ENCODE measurements at regions not wholly inside any gene's neighbourhood (a gene's known extent, or its start where the extent isn't known, plus 50 kb on each side); places are given as distances from the start of the nearest gene placed in this dataset.

GRCh38 chr6:118761645-118762044, 110.3 kb upstream of the CEP85L start:
- ATAC-seq (replicated peaks) (no peak), DNase-seq (no peak)
- no peaks in the 10 kb centered on the region for H3K4me1 Mint-ChIP-seq (ENCODE audit: low read depth in 2 of 2)
- H3K36me3 Mint-ChIP-seq (ENCODE audit: insufficient read depth) = no peaks in the 10 kb centered on the region
- H3K9me3 Mint-ChIP-seq = no peaks in the 10 kb centered on the region
- H3K4me3 Mint-ChIP-seq = no peak overlapping the region
- no peak overlapping the region for H3K27ac Mint-ChIP-seq
- H3K27me3 Mint-ChIP-seq = peaks cover 2 to 8% of the 10 kb centered on the region in 2 donors

DNA sequence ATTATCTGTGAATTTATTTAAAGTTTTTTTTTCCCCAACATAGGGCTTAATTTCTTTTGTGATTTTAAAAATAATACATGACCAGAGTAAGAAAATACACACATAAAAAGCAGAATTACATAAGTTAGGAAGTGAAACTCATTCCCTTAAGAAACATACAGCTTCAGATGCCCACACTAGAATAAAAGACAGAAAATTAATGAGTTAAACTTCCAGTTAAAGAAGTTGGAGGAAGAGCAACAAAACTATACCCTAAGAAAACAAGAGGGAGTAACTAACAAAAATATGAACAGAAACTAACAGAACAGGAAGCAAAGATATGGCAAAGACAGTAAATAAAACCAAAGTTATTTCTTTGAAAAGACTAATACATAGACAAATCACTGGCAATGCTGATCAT, 107.6 kb upstream of the CEP85L start:
- no peak overlapping the region for H3K4me3 Mint-ChIP-seq
- DNase-seq (no peak), ATAC-seq (replicated peaks) (no peak)
- peaks cover 8 to 13% of the 10 kb centered on the region in 2 donors for H3K27me3 Mint-ChIP-seq
- H3K36me3 Mint-ChIP-seq (ENCODE audit: insufficient read depth) = no peaks in the 10 kb centered on the region
- H3K9me3 Mint-ChIP-seq = no peaks in the 10 kb centered on the region
- no peak overlapping the region for H3K27ac Mint-ChIP-seq
- H3K4me1 Mint-ChIP-seq (ENCODE audit: low read depth in 2 of 2) = no peaks in the 10 kb centered on the region

DNA sequence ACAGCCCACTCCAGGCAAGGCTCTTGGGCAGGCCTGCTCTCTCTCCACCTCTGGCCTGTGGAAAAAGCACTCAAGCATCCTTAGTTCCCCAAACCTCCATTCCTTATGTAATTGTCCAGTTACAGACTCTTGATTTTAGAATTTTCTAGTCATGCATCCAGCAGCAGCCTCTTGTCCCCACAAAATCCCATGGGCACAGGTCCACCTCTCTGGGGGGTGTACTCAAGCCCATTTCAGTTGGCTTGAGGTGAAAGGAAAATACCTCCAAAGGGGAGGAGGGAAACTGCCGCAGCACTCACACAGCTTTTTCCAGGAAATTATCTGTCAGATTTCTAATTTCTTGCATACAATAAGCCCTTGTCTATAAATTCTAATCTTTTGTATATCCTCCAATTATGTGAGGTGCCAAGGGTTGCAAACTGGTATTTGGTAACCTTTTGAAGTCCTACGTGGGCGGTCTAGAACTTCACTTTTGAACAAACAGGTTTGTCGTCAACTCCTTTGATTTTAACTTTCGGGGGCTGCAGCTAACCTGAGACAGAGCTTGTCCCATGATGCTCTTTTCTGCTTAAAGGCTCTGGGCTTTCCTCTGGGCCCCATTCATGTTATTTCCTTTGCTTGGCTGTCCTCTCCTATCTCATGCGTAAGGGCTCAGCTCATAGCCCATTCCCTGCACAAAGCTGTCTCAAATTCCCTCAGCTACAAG, 104.7 kb upstream of the CEP85L start:
- H3K27me3 Mint-ChIP-seq = peaks cover 8 to 13% of the 10 kb centered on the region in 2 donors
- no peak for DNase-seq
- H3K4me3 Mint-ChIP-seq = no peak overlapping the region
- no peaks in the 10 kb centered on the region for H3K9me3 Mint-ChIP-seq
- H3K4me1 Mint-ChIP-seq (ENCODE audit: low read depth in 2 of 2) = no peaks in the 10 kb centered on the region
- no peak for ATAC-seq (replicated peaks)
- H3K27ac Mint-ChIP-seq = no peak overlapping the region
- H3K36me3 Mint-ChIP-seq (ENCODE audit: insufficient read depth) = no peaks in the 10 kb centered on the region

- Mint-ChIP-seq H3K4me1 (ENCODE audit: low read depth in 2 of 2) (peaks cover 8 to 10% of the 10 kb centered on the region in 2 donors), H3K4me3 (no peak overlapping the region), H3K27ac (no peak overlapping the region), H3K27me3 (peaks cover 8 to 13% of the 10 kb centered on the region in 2 donors), H3K36me3 (ENCODE audit: insufficient read depth) (no peaks in the 10 kb centered on the region), H3K9me3 (no peaks in the 10 kb centered on the region)
- no peak for DNase-seq
- ATAC-seq (replicated peaks) = no peak
These were observed 101.4 kb upstream of the CEP85L start for GRCh38 chr6:118752803-118753202.

DNA sequence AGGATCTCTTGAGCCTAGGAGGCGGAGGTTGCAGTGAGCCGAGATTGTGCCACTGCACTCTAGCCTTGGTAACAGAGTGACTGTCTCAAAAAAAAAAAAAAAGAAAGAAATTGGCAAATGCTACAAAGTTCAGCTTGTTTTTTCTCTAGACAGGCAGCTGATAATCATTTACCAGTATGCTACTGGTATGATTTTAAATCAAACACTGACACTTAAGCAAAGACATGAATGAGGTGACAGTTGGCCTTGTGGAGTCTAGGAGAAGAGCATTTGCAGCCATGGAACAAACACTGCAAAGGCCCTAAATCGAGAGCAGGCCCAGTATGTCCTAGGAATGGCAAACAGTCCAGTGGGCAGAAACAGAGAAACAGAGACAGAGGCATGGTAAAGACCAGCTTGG, 99.7 kb upstream of the CEP85L start:
- no peak overlapping the region for H3K4me3 Mint-ChIP-seq
- no peak overlapping the region for H3K27ac Mint-ChIP-seq
- no peaks in the 10 kb centered on the region for H3K27me3 Mint-ChIP-seq
- H3K9me3 Mint-ChIP-seq = no peaks in the 10 kb centered on the region
- ATAC-seq (replicated peaks) (no peak), DNase-seq (no peak)
- H3K4me1 Mint-ChIP-seq (ENCODE audit: low read depth in 2 of 2) = peaks cover 8 to 10% of the 10 kb centered on the region in 2 donors
- H3K36me3 Mint-ChIP-seq (ENCODE audit: insufficient read depth) = no peaks in the 10 kb centered on the region

GRCh38 chr6:118750143-118750542, 98.8 kb upstream of the CEP85L start:
- ATAC-seq (replicated peaks) = peak; percentile 24
- H3K9me3 Mint-ChIP-seq = no peaks in the 10 kb centered on the region
- H3K36me3 Mint-ChIP-seq (ENCODE audit: insufficient read depth) = peaks cover 2% of the 10 kb centered on the region
- H3K4me1 Mint-ChIP-seq (ENCODE audit: low read depth in 2 of 2) = peaks cover 8 to 10% of the 10 kb centered on the region in 2 donors
- H3K4me3 Mint-ChIP-seq = no peak overlapping the region
- no peak overlapping the region for H3K27ac Mint-ChIP-seq
- no peak for DNase-seq
- H3K27me3 Mint-ChIP-seq = peaks cover 0 to under 1% of the 10 kb centered on the region in 2 donors

DNA sequence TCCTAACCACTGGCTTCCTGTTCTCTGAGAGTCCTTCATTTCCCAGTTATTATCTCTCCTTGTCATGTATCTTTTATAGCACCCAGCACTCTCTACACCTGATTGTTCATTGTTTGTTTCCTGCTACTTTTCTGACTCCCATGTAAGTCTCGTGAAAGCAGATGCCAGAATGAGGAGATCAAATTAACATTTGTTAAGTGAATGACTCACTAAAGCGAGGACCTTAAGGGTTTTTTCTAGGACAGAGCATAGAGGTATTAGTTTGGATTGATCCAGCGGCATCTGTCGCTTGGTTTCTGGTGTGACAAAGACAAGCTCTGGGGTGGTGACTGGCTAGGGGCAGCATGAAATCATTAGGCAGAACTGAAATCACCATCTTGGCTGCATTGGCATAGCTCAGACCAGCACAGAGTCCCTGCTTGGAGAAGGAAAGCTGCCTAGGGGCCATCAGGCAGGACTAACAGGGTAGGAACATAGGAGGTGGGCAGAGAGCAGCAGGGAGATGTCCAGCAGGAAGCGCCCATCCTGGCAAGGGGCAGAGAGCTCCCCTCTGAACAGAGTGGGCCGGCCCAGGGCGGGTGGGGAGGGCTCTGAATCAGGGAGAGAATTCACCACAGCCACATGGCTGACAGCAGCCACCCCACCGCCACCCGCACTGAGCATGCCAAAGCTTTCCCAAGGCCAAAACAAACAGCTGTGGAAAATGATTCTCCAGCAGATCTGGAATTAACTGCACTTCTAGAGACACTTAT, 97.1 kb upstream of the CEP85L start:
- DNase-seq (no peak), ATAC-seq (replicated peaks) (no peak)
- no peak overlapping the region for H3K27ac Mint-ChIP-seq
- H3K9me3 Mint-ChIP-seq = no peaks in the 10 kb centered on the region
- H3K36me3 Mint-ChIP-seq (ENCODE audit: insufficient read depth) = peaks cover 2% of the 10 kb centered on the region
- no peak overlapping the region for H3K4me3 Mint-ChIP-seq
- H3K4me1 Mint-ChIP-seq (ENCODE audit: low read depth in 2 of 2) = peaks cover 8 to 10% of the 10 kb centered on the region in 2 donors
- H3K27me3 Mint-ChIP-seq = peaks cover 8 to 9% of the 10 kb centered on the region in 2 donors

DNA sequence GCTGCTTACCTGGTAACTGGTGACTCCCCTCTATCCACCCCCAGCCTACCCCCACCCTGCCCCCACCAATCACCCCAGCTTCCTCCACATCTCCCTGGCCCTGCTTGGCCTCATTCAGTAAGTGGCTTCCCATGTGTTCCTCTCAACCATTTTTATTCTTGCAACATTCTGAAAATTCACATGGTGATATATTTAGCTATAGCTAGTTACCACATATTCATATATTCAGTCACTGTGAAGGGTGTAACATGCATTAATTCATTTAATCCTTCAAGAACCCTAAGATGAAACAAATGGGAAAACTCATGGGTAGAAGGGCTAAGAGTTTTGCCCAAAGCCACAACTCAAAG, 95.4 kb upstream of the CEP85L start:
- H3K27ac Mint-ChIP-seq = no peak overlapping the region
- DNase-seq = no peak
- peaks cover 4% of the 10 kb centered on the region for H3K36me3 Mint-ChIP-seq (ENCODE audit: insufficient read depth)
- no peak for ATAC-seq (replicated peaks)
- H3K27me3 Mint-ChIP-seq = peaks cover 8 to 9% of the 10 kb centered on the region in 2 donors
- no peaks in the 10 kb centered on the region for H3K9me3 Mint-ChIP-seq
- no peak overlapping the region for H3K4me3 Mint-ChIP-seq
- H3K4me1 Mint-ChIP-seq (ENCODE audit: low read depth in 2 of 2) = peaks cover 8 to 10% of the 10 kb centered on the region in 2 donors

DNA sequence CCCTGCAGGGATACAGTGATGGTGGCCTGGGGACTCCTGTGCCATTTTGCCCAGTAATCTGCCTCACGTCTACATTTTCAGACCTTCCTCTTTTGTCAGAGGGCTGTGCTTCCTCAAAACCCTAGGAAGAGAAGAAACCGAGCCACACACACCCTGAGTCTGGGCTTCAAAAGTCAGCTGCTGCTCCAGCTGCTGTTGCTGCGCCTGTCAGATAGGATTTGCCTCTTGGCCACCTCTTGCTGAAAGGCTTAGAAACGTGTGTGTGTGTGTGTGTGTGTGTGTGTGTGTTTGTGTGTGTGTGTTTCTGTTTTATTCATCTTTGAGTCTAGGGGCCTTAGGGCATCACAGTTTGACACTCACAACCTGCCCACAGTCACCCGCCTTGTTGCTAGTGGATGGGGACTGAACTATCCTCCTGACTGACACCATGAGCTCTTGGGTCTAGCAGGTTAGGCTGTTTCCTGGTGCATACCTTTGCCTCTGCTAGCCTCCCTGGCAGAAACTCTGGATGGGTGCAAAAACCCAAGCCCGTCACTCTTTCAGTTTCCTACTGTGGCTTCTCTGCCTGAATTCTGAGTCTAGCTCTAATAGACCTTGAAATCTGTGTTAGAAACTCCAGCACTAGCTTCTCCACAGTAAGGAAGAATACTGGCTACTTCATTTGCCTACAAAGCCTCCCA, 94.9 kb upstream of the CEP85L start:
- no peaks in the 10 kb centered on the region for H3K9me3 Mint-ChIP-seq
- peaks cover 8 to 10% of the 10 kb centered on the region in 2 donors for H3K4me1 Mint-ChIP-seq (ENCODE audit: low read depth in 2 of 2)
- H3K27me3 Mint-ChIP-seq = peaks cover 8 to 9% of the 10 kb centered on the region in 2 donors
- no peak overlapping the region for H3K27ac Mint-ChIP-seq
- no peak overlapping the region for H3K4me3 Mint-ChIP-seq
- ATAC-seq (replicated peaks) (peak; percentile 19), DNase-seq (no peak)
- peaks cover 6% of the 10 kb centered on the region for H3K36me3 Mint-ChIP-seq (ENCODE audit: insufficient read depth)

DNA sequence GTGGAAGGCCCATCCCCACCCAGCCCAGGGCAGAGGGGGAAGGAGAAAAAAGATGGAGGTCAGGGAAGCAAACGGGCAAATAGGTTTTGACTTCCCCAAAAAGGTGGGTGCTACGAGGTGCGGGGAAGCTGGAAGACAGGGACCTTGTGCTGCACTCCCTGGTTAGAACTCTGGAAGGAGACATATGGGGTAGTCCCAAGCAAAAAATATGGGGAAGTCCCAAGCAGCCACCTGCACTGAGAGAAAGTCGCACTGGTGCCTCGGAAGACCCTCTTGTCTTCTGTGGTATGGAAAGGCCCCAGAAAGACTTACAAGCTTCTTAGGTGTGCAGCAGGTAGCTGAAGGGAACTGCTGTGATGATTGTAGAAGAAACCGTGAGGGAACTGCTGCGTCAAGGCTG, 93.8 kb upstream of the CEP85L start:
- ATAC-seq (replicated peaks) (no peak), DNase-seq (no peak)
- Mint-ChIP-seq H3K4me1 (ENCODE audit: low read depth in 2 of 2) (peaks cover 6% of the 10 kb centered on the region in 2 donors), H3K4me3 (no peak overlapping the region), H3K9me3 (no peaks in the 10 kb centered on the region), H3K36me3 (ENCODE audit: insufficient read depth) (peaks cover 6% of the 10 kb centered on the region), H3K27ac (no peak overlapping the region), H3K27me3 (peaks cover 8 to 9% of the 10 kb centered on the region in 2 donors)

GRCh38 chr6:118744261-118744941, 93.0 kb upstream of the CEP85L start:
- Mint-ChIP-seq H3K9me3 (no peaks in the 10 kb centered on the region), H3K4me1 (ENCODE audit: low read depth in 2 of 2) (peaks cover 5 to 6% of the 10 kb centered on the region in 2 donors), H3K4me3 (no peak overlapping the region), H3K27me3 (peaks cover 8 to 9% of the 10 kb centered on the region in 2 donors), H3K27ac (no peak overlapping the region), H3K36me3 (ENCODE audit: insufficient read depth) (peaks cover 6% of the 10 kb centered on the region)
- DNase-seq (no peak), ATAC-seq (replicated peaks) (no peak)

- H3K36me3 Mint-ChIP-seq (ENCODE audit: insufficient read depth) = peaks cover 6% of the 10 kb centered on the region
- no peaks in the 10 kb centered on the region for H3K9me3 Mint-ChIP-seq
- ATAC-seq (replicated peaks) (no peak), DNase-seq (no peak)
- no peak overlapping the region for H3K27ac Mint-ChIP-seq
- peaks cover 5 to 6% of the 10 kb centered on the region in 2 donors for H3K4me1 Mint-ChIP-seq (ENCODE audit: low read depth in 2 of 2)
- peaks cover 8 to 9% of the 10 kb centered on the region in 2 donors for H3K27me3 Mint-ChIP-seq
- no peak overlapping the region for H3K4me3 Mint-ChIP-seq
These were observed 92.4 kb upstream of the CEP85L start for GRCh38 chr6:118743746-118744145.

GRCh38 chr6:118740372-118740771, 89.0 kb upstream of the CEP85L start:
- Mint-ChIP-seq H3K9me3 (no peaks in the 10 kb centered on the region), H3K27ac (no peak overlapping the region), H3K4me3 (no peak overlapping the region), H3K4me1 (ENCODE audit: low read depth in 2 of 2) (peaks cover 0 to under 1% of the 10 kb centered on the region in 2 donors), H3K36me3 (ENCODE audit: insufficient read depth) (peaks cover 6% of the 10 kb centered on the region), H3K27me3 (peaks cover 9 to 13% of the 10 kb centered on the region in 2 donors)
- DNase-seq = no peak
- ATAC-seq (replicated peaks) = no peak

Measured in effector memory CD8-positive, alpha-beta T cell (primary cell).